H9 (cell line): ENCODE measurements at regions not wholly inside any gene's neighbourhood (a gene's known extent, or its start where the extent isn't known, plus 50 kb on each side); places are given as distances from the start of the nearest gene placed in this dataset.

ENCODE experiments used
- DNase-seq: peaks from one replicate; pipeline ENCODE4 v3.0.0-alpha.2; 2017
- H2AFZ ChIP-seq: one replicate; pipeline ENCODE4 v1.6.1; 2013; ENCODE audit warnings: mild to moderate bottlenecking, low read length, control low read depth, moderate library complexity
- H2AK5ac ChIP-seq: 2 replicates; pipeline ENCODE4 v1.6.1; 2013; ENCODE audit warnings: low read length, control low read depth, mixed read lengths; ENCODE audit not compliant: insufficient read length
- H2BK120ac ChIP-seq: one replicate; pipeline ENCODE4 v1.6.1; 2013; ENCODE audit warnings: low read depth, mild to moderate bottlenecking, low read length, control low read depth, inconsistent platforms; ENCODE audit not compliant: poor library complexity, severe bottlenecking
- H2BK12ac ChIP-seq: 2 replicates; pipeline ENCODE4 v1.6.1; 2013; ENCODE audit warnings: low read length, control low read depth, mixed read lengths, low read depth; ENCODE audit not compliant: insufficient read length
- H2BK15ac ChIP-seq: 2 replicates; pipeline ENCODE4 v1.6.1; 2013; ENCODE audit warnings: low read depth, low read length, control low read depth
- H2BK20ac ChIP-seq: one replicate; pipeline ENCODE4 v1.6.1; 2013; ENCODE audit warnings: low read depth, mild to moderate bottlenecking, low read length, control low read depth, inconsistent platforms; ENCODE audit not compliant: poor library complexity, severe bottlenecking
- H2BK5ac ChIP-seq: 2 replicates; pipeline ENCODE4 v1.6.1; 2013; ENCODE audit warnings: low read length, control low read depth, mixed read lengths; ENCODE audit not compliant: insufficient read length
- H3K14ac ChIP-seq: 2 replicates; pipeline ENCODE4 v1.6.1; 2013; ENCODE audit warnings: low read length, control low read depth; ENCODE audit not compliant: insufficient read depth
- H3K18ac ChIP-seq: 2 replicates; pipeline ENCODE4 v1.6.1; 2013; ENCODE audit warnings: low read depth, mild to moderate bottlenecking, mixed read lengths, low read length, control low read depth; ENCODE audit not compliant: insufficient read length
- H3K23ac ChIP-seq: 2 replicates; pipeline ENCODE4 v1.6.1; 2013; ENCODE audit warnings: low read length, control low read depth, mixed read lengths, low read depth; ENCODE audit not compliant: insufficient read length
- H3K23me2 ChIP-seq: 2 replicates; pipeline ENCODE4 v1.6.1; 2013; ENCODE audit warnings: low read depth, mild to moderate bottlenecking, mixed read lengths, low read length, control low read depth; ENCODE audit not compliant: insufficient read length, poor library complexity, severe bottlenecking
- H3K27ac ChIP-seq: 2 replicates; pipeline ENCODE4 v1.5.1; 2013; ENCODE audit warnings: low read length, control low read depth, mixed read lengths, low read depth; ENCODE audit not compliant: insufficient read length
- H3K27me3 ChIP-seq: 2 replicates; pipeline ENCODE4 v1.6.1; 2013; ENCODE audit warnings: low read length, control low read depth, inconsistent platforms; ENCODE audit not compliant: insufficient read depth
- H3K4ac ChIP-seq: 2 replicates; pipeline ENCODE4 v1.6.1; 2013; ENCODE audit warnings: low read depth, mild to moderate bottlenecking, control low read depth, inconsistent platforms, low read length, moderate library complexity
- H3K4me1 ChIP-seq: 2 replicates; pipeline ENCODE4 v1.6.1; 2013; ENCODE audit warnings: low read length, control low read depth, inconsistent platforms; ENCODE audit not compliant: insufficient read depth
- H3K4me2 ChIP-seq: 2 replicates; pipeline ENCODE4 v1.6.1; 2013; ENCODE audit warnings: low read length, control low read depth, mixed read lengths; ENCODE audit not compliant: insufficient read length, insufficient read depth
- H3K56ac ChIP-seq: 2 replicates; pipeline ENCODE4 v1.6.1; 2013; ENCODE audit warnings: low read depth, mild to moderate bottlenecking, mixed read lengths, low read length, control low read depth; ENCODE audit not compliant: insufficient read length
- H3K79me1 ChIP-seq: 2 replicates; pipeline ENCODE4 v1.6.1; 2013; ENCODE audit warnings: low read depth, mild to moderate bottlenecking, moderate library complexity, low read length, control low read depth, inconsistent platforms; ENCODE audit not compliant: insufficient read depth, poor library complexity, severe bottlenecking
- H3K79me2 ChIP-seq: 2 replicates; pipeline ENCODE4 v1.6.1; 2013; ENCODE audit warnings: low read length, control low read depth, inconsistent platforms; ENCODE audit not compliant: insufficient read depth
- H3K9ac ChIP-seq: 2 replicates; pipeline ENCODE4 v1.6.1; 2013; ENCODE audit warnings: low read length, control low read depth, mixed read lengths; ENCODE audit not compliant: insufficient read length; ENCODE audit errors: extremely low read depth
- H3K9me3 ChIP-seq: one replicate; pipeline ENCODE4 v1.6.1; 2013; ENCODE audit warnings: low read depth, low read length, inconsistent platforms; ENCODE audit not compliant: control insufficient read depth
- H3T11ph ChIP-seq: one replicate; pipeline ENCODE4 v1.6.1; 2013; ENCODE audit warnings: mild to moderate bottlenecking, low read length, control low read depth, inconsistent platforms
- H4K20me1 ChIP-seq: one replicate; pipeline ENCODE4 v1.6.1; 2013; ENCODE audit not compliant: control insufficient read depth, insufficient read length, insufficient read depth
- H4K5ac ChIP-seq: 2 replicates; pipeline ENCODE4 v1.6.1; 2013; ENCODE audit warnings: low read depth, mild to moderate bottlenecking, mixed read lengths, low read length, control low read depth; ENCODE audit not compliant: insufficient read length
- H4K8ac ChIP-seq: replicated peaks from 2 replicates; pipeline ENCODE4 v1.6.1; 2013; ENCODE audit warnings: low read length, control low read depth, mixed read lengths, low read depth; ENCODE audit not compliant: insufficient read length
- H4K91ac ChIP-seq: 2 replicates; pipeline ENCODE4 v1.6.1; 2013; ENCODE audit warnings: low read depth, mild to moderate bottlenecking, moderate library complexity, mixed read lengths, low read length, control low read depth; ENCODE audit not compliant: insufficient read length
- H3K27ac Mint-ChIP-seq, 3 experiments: 2 replicates in 2 of 3; 3 replicates in 1 of 3; pipeline ENCODE4 v1.8.0; 2020 to 2021; ENCODE audit warnings: mixed read lengths in 3 of 3, mild to moderate bottlenecking in 1 of 3, moderate library complexity in 1 of 3
- H3K27me3 Mint-ChIP-seq: 2 replicates; pipeline ENCODE4 v1.8.0; 2021; ENCODE audit warnings: low read depth, mild to moderate bottlenecking, moderate library complexity, mixed read lengths
- H3K36me3 Mint-ChIP-seq, 3 experiments: 2 replicates in 2 of 3; 3 replicates in 1 of 3; pipeline ENCODE4 v1.8.0; 2020 to 2021; ENCODE audit warnings: low read depth in 3 of 3, mixed read lengths in 3 of 3; ENCODE audit not compliant: insufficient read depth in 1 of 3
- H3K4me1 Mint-ChIP-seq, 2 experiments: 2 replicates each; pipeline ENCODE4 v1.8.0; 2020; ENCODE audit warnings: mixed read lengths in 2 of 2
- H3K4me3 Mint-ChIP-seq, 2 experiments: 2 replicates in 1 of 2; 3 replicates in 1 of 2; pipeline ENCODE4 v1.8.0; 2020 to 2021; ENCODE audit warnings: mild to moderate bottlenecking in 2 of 2, mixed read lengths in 2 of 2, moderate library complexity in 1 of 2
- H3K9me3 Mint-ChIP-seq, 2 experiments: 2 replicates in 1 of 2; 3 replicates in 1 of 2; pipeline ENCODE4 v1.8.0; 2020; ENCODE audit warnings: mild to moderate bottlenecking in 2 of 2, mixed read lengths in 2 of 2, moderate library complexity in 1 of 2
- whole genome bisulfite sequencing: extraction: QIAGEN DNeasy Blood & Tissue Kit; methylation state at CpG from one replicate; pipeline ENCODE4 v1.1.7; 2013; ENCODE audit warnings: missing lambda C conversion rate, low lambda C conversion rate, mixed read lengths; ENCODE audit not compliant: insufficient read length; ENCODE audit errors: extremely low coverage; 5-methylcytosine and 5-hydroxymethylcytosine counted together
- TF ChIP-seq, protein P1 (sequence below): fragments of 200-600 bp; sonication (generic); conservative IDR thresholded peaks from 3 replicates; pipeline ENCODE4 v1.8.0; 2021; ENCODE audit warnings: antibody characterized with exemption, mild to moderate bottlenecking

DNA sequence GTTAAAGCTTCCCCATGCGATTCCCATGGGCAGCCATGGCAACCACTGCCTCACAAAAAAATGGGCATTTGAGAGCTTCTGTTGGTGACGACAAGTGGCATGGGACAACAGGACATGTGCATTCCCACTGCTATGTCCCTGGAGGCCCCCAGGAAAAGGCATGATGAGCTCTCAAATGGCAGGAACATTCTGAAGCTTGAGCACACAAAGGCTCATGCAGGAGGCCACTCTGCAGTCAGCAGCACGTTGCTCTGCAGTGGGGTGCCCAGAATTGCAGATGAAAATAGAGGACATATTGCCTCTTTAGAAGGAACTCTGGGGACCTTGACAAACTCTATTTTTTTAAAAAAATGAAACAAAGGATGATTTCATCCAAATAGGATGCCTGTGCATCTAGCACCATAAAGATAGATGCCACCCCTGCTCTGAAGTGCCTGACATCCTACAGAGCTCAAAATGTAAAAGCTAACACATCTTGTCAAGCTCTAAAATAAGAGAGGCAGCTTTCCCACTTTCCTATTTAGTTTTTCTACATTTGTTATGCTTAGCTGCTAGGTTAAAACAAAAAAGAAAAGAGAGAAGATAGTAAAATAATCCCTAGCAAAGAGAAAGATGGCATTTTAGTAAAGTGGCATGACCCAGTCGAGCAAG lies 277.6 kb upstream of the ZC3H12C start:
- H3K4me1 Mint-ChIP-seq, result peaks cover 6% of the 10 kb centered on the region in 2 experiments
- no CpG with 5 or more reads among the region's 4 CpGs for WGBS
- DNase-seq, result no peak

More for the DNA sequence above, 277.6 kb upstream of the ZC3H12C start:
- no peak overlapping the region for H3T11ph ChIP-seq
- H3K23ac ChIP-seq, result no peak overlapping the region
- peaks cover 3% of the 10 kb centered on the region; the same call in 1 of the 2 replicates for H3K4me1 ChIP-seq
- no peak overlapping the region for H4K91ac ChIP-seq
- TF ChIP-seq, protein P1, sequence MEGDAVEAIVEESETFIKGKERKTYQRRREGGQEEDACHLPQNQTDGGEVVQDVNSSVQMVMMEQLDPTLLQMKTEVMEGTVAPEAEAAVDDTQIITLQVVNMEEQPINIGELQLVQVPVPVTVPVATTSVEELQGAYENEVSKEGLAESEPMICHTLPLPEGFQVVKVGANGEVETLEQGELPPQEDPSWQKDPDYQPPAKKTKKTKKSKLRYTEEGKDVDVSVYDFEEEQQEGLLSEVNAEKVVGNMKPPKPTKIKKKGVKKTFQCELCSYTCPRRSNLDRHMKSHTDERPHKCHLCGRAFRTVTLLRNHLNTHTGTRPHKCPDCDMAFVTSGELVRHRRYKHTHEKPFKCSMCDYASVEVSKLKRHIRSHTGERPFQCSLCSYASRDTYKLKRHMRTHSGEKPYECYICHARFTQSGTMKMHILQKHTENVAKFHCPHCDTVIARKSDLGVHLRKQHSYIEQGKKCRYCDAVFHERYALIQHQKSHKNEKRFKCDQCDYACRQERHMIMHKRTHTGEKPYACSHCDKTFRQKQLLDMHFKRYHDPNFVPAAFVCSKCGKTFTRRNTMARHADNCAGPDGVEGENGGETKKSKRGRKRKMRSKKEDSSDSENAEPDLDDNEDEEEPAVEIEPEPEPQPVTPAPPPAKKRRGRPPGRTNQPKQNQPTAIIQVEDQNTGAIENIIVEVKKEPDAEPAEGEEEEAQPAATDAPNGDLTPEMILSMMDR, result no peak
- no peak overlapping the region for H3K18ac ChIP-seq
- Mint-ChIP-seq H3K36me3 (no peaks in the 10 kb centered on the region), H3K4me3 (no peak overlapping the region), H3K27ac (no peak overlapping the region), H3K9me3 (no peaks in the 10 kb centered on the region), H3K27me3 (peaks cover 4% of the 10 kb centered on the region; the same call in 1 of the 2 replicates)
- no peaks in the 10 kb centered on the region for H3K79me1 ChIP-seq
- H3K4me2 ChIP-seq, result no peak overlapping the region
- no peak overlapping the region for H2BK20ac ChIP-seq
- H3K79me2 ChIP-seq, result no peaks in the 10 kb centered on the region
- no peak overlapping the region for H2BK5ac ChIP-seq
- no peak overlapping the region for H2AFZ ChIP-seq
- H2AK5ac ChIP-seq, result no peak overlapping the region
- no peak overlapping the region for H3K56ac ChIP-seq
- H3K9me3 ChIP-seq, result no peaks in the 10 kb centered on the region
- no peak overlapping the region for H4K5ac ChIP-seq
- no peak overlapping the region for H2BK15ac ChIP-seq
- H3K4ac ChIP-seq, result no peak overlapping the region
- no peaks in the 10 kb centered on the region for H3K27me3 ChIP-seq
- H4K8ac ChIP-seq, result no peak overlapping the region
- no peak overlapping the region for H2BK12ac ChIP-seq
- H3K14ac ChIP-seq, result no peak overlapping the region
- no peaks in the 10 kb centered on the region for H4K20me1 ChIP-seq
- H3K23me2 ChIP-seq, result no peaks in the 10 kb centered on the region
- H3K9ac ChIP-seq, result no peak overlapping the region
- no peak overlapping the region for H2BK120ac ChIP-seq
- H3K27ac ChIP-seq, result no peak overlapping the region
